GM12878 (cell line): ENCODE measurements at regions not wholly inside any gene's neighbourhood (a gene's known extent, or its start where the extent isn't known, plus 50 kb on each side); places are given as distances from the start of the nearest gene placed in this dataset.

Experiments used
- ATAC-seq: fragments of 200-7000 bp; cut with Tn5 transposase; 3 replicates; pipeline ENCODE4 v1.9.1; 2020; ENCODE audit warnings: mild to moderate bottlenecking, moderate library complexity
- BruUV-seq: library from RNA; stranded (reverse); fragments of 400-500 nt; replicated peaks from 2 replicates; lab custom pipeline; 2021; lab: Mats Ljungman, UMichigan
- CTCF ChIA-PET: fragments of 300-600 bp; sonication (Branson Sonifier 250); formaldehyde crosslinking; extraction: SDS; loops from one replicate; lab custom pipeline; 2021; ENCODE audit warnings: inconsistent platforms; lab: Yijun Ruan, JAX
- POLR2A ChIA-PET: fragments of 350-600 bp; formaldehyde crosslinking; extraction: SDS; loops from one replicate; lab custom pipeline; 2021; ENCODE audit warnings: inconsistent platforms; lab: Charles Lee
- RAD21 ChIA-PET: fragments of 300-600 bp; sonication (Branson Sonifier 250); formaldehyde crosslinking; loops from one replicate; lab custom pipeline; 2023; ENCODE audit warnings: antibody characterized with exemption; ENCODE audit not compliant: unreplicated experiment; lab: Charles Lee
- SMC1A ChIA-PET: fragments of 300-600 bp; sonication (Branson Sonifier 250); formaldehyde crosslinking; loops from one replicate; lab custom pipeline; 2023; ENCODE audit not compliant: unreplicated experiment, uncharacterized antibody; lab: Charles Lee
- DNase-seq: peaks from one replicate; pipeline ENCODE4 v3.0.0-alpha.2; 2011; ENCODE audit warnings: low read depth, low spot score
- FAIRE-seq: peaks from 3 replicates; lab custom pipeline; 2011; peaks lifted over from hg19 to GRCh38; lab: Jason Lieb, UNC
- H2AFZ ChIP-seq: 2 replicates; pipeline ENCODE4 v1.6.0; 2011; ENCODE audit warnings: low read depth, low read length, control low read depth; ENCODE audit not compliant: control insufficient read depth
- H3K27ac ChIP-seq: 2 replicates; pipeline ENCODE4 v1.5.1; 2011; ENCODE audit warnings: control low read depth; ENCODE audit not compliant: control insufficient read depth, insufficient read depth
- H3K27me3 ChIP-seq, 2 experiments: replicated peaks in 1 of 2; 2 replicates each; pipeline versions ENCODE4 v1.6.0 to v1.6.1; 2011; ENCODE audit warnings: low read length in 1 of 2; ENCODE audit not compliant: control insufficient read depth in 2 of 2, insufficient read depth in 2 of 2
- H3K36me3 ChIP-seq, 2 experiments: 2 replicates each; pipeline ENCODE4 v1.5.1; 2011; ENCODE audit warnings: low read length in 1 of 2; ENCODE audit not compliant: control insufficient read depth in 2 of 2, insufficient read depth in 2 of 2
- H3K4me1 ChIP-seq: 2 replicates; pipeline ENCODE4 v1.6.1; 2011; ENCODE audit warnings: mild to moderate bottlenecking, low read length, moderate library complexity, mixed read lengths; ENCODE audit not compliant: control insufficient read depth, insufficient read depth
- H3K4me2 ChIP-seq: 2 replicates; pipeline ENCODE4 v1.6.0; 2011; ENCODE audit warnings: control low read depth; ENCODE audit not compliant: control insufficient read depth, insufficient read depth
- H3K4me3 ChIP-seq: fragments of 200-600 bp; sonication (generic); 2 replicates; pipeline ENCODE4 v1.5.1; 2016
- H3K79me2 ChIP-seq: 2 replicates; pipeline ENCODE4 v1.6.0; 2011; ENCODE audit warnings: low read length; ENCODE audit not compliant: control insufficient read depth, insufficient read depth
- H3K9ac ChIP-seq: 2 replicates; pipeline ENCODE4 v1.8.0; 2011; ENCODE audit warnings: low read length, control low read depth, mixed read lengths; ENCODE audit not compliant: control insufficient read depth, insufficient read depth
- H3K9me3 ChIP-seq: replicated peaks from 3 replicates; pipeline ENCODE4 v1.5.1; 2011; ENCODE audit warnings: mild to moderate bottlenecking, low read length; ENCODE audit not compliant: control insufficient read depth, insufficient read depth
- H4K20me1 ChIP-seq: 2 replicates; pipeline ENCODE4 v1.6.0; 2011; ENCODE audit not compliant: control insufficient read depth, insufficient read depth
- BCL3 ChIP-seq: IDR thresholded peaks from 2 replicates; pipeline ENCODE4 v1.6.1; 2011; ENCODE audit warnings: borderline replicate concordance, low read depth, mild to moderate bottlenecking, moderate library complexity, low read length; ENCODE audit not compliant: insufficient read depth, poor library complexity, severe bottlenecking
- DPF2 ChIP-seq: fragments of 450-650 bp; IDR thresholded peaks from 2 replicates; pipeline ENCODE4 v1.6.1; 2017; ENCODE audit warnings: mild to moderate bottlenecking
- EED ChIP-seq: sonication (generic); IDR thresholded peaks from 2 replicates; pipeline ENCODE4 v1.6.1; 2016; ENCODE audit warnings: antibody characterized with exemption, low read depth
- HCFC1 ChIP-seq: fragments of 150-350 bp; IDR thresholded peaks from 2 replicates; pipeline ENCODE4 v1.6.1; 2014; ENCODE audit warnings: low read length
- MYB ChIP-seq: fragments of 150-350 bp; IDR thresholded peaks from 2 replicates; pipeline ENCODE4 v1.6.1; 2014; ENCODE audit warnings: mild to moderate bottlenecking, low read depth, low read length, borderline replicate concordance
- NFIC ChIP-seq: IDR thresholded peaks from 2 replicates; pipeline ENCODE4 v1.6.1; 2012; ENCODE audit warnings: low read depth, mild to moderate bottlenecking, inconsistent platforms, low read length, moderate library complexity
- POLR2A ChIP-seq: IDR thresholded peaks from 2 replicates; pipeline ENCODE4 v1.6.1; 2011; ENCODE audit warnings: low read depth, mild to moderate bottlenecking, low read length
- POLR2AphosphoS5 ChIP-seq: IDR thresholded peaks from 2 replicates; pipeline ENCODE4 v1.6.1; 2011; ENCODE audit warnings: mild to moderate bottlenecking, low read length, inconsistent platforms
- PRDM15 ChIP-seq: fragments of 450-650 bp; formaldehyde crosslinking; IDR thresholded peaks from 2 replicates; pipeline ENCODE4 v1.4.0; 2020; ENCODE audit warnings: mild to moderate bottlenecking, moderate library complexity
- RCOR1 ChIP-seq: conservative IDR thresholded peaks from 2 replicates; pipeline ENCODE4 v1.6.1; 2012; ENCODE audit warnings: low read depth, low read length, improper control_type of control experiment
- SIN3A ChIP-seq: IDR thresholded peaks from 2 replicates; pipeline ENCODE4 v1.6.1; 2012; ENCODE audit warnings: low read depth, low read length, improper control_type of control experiment
- SUZ12 ChIP-seq: fragments of 200-600 bp; sonication (generic); IDR thresholded peaks from one replicate; pipeline ENCODE4 v1.6.1; 2018; ENCODE audit warnings: antibody characterized with exemption, mild to moderate bottlenecking; ENCODE audit not compliant: unreplicated experiment
- TBL1XR1 ChIP-seq: IDR thresholded peaks from 2 replicates; pipeline ENCODE4 v1.6.1; 2012; ENCODE audit warnings: low read depth, low read length, improper control_type of control experiment
- ZNF274 ChIP-seq: IDR thresholded peaks from one replicate; pipeline ENCODE4 v1.8.0; 2011; ENCODE audit not compliant: insufficient read length, insufficient read depth
- ZNF622 ChIP-seq: fragments of 450-650 bp; IDR thresholded peaks from 2 replicates; pipeline ENCODE4 v1.6.1; 2017; ENCODE audit warnings: mild to moderate bottlenecking, inconsistent platforms
- WGBS: methylation state at CpG from one replicate; pipeline ENCODE4 v1.1.6; 2016; ENCODE audit warnings: low lambda C conversion rate; ENCODE audit not compliant: insufficient replicate concordance, insufficient coverage; ENCODE audit errors: missing lambda C conversion rate; 5-methylcytosine and 5-hydroxymethylcytosine counted together
- in situ Hi-C: fragments of 300-500 bp; cut with MboI; formaldehyde crosslinking; loops from 9 replicates; pipeline ENCODE4 v1.14.3; 2018; ENCODE audit warnings: mixed read lengths
- intact Hi-C: fragments of 100-400 bp; cut with micrococcal nuclease; formaldehyde crosslinking; loops from one replicate; pipeline ENCODE4 v1.14.2; 2022; ENCODE audit not compliant: unreplicated experiment

- intact Hi-C loops: no loop called here
- no peak overlapping the region for H3K4me2 ChIP-seq
- BruUV-seq: no TSS peak
- H3K79me2 ChIP-seq: no peaks in the 10 kb centered on the region
- TF ChIP-seq NFIC: no peak
- TF ChIP-seq TBL1XR1: no peak
- no peak for TF ChIP-seq MYB
- no peak for TF ChIP-seq EED
- TF ChIP-seq, all 136 proteins: peak for 0
- no peak for ATAC-seq
- H3K27ac ChIP-seq: no peak overlapping the region
- WGBS: 2% methylated on average over 4 of the region's 4 CpGs
- ChIA-PET CTCF (no interaction called here), RAD21 (no interaction called here), POLR2A (no interaction called here), SMC1A (no interaction called here)
- FAIRE-seq: no peak
- no peak for DNase-seq
- no peaks in the 10 kb centered on the region; the same call in 1 of the 3 replicates for H3K9me3 ChIP-seq
- no peaks in the 10 kb centered on the region for H3K36me3 ChIP-seq
- in situ Hi-C loops: no loop called here
- H3K4me1 ChIP-seq: no peaks in the 10 kb centered on the region
- H3K9ac ChIP-seq: no peak overlapping the region
- H3K27me3 ChIP-seq: no peaks in the 10 kb centered on the region
- no peaks in the 10 kb centered on the region for H4K20me1 ChIP-seq
- no peak overlapping the region for H2AFZ ChIP-seq
- no peak overlapping the region for H3K4me3 ChIP-seq
Observed at GRCh38 chr2:172198361-172198760, 95.7 kb upstream of the DLX2 start.

GRCh38 chr2:172198908-172199307, 96.2 kb upstream of the DLX2 start:
- no peak for DNase-seq
- no peak overlapping the region for H2AFZ ChIP-seq
- TF ChIP-seq SUZ12 (no peak), ZNF274 (no peak), BCL3 (no peak), SIN3A (no peak), DPF2 (no peak), POLR2AphosphoS5 (no peak), POLR2A (no peak), RCOR1 (no peak), HCFC1 (no peak), ZNF622 (no peak), PRDM15 (CRISPR knock-in tag) (no peak)

More at GRCh38 chr2:172198908-172199307, 96.2 kb upstream of the DLX2 start:
- no peaks in the 10 kb centered on the region for H3K27me3 ChIP-seq
- RAD21 ChIA-PET: no interaction called here
- in situ Hi-C loops (no loop called here), intact Hi-C loops (no loop called here)
- no peaks in the 10 kb centered on the region for H4K20me1 ChIP-seq
- no peak overlapping the region for H3K9ac ChIP-seq
- FAIRE-seq (no peak), ATAC-seq (no peak)
- CTCF ChIA-PET: interaction anchor here (0.8 kb wide), 1 partner anchor 294 kb away, joined by 3 read pairs; no protein-coding TSS in a partner anchor
- no peaks in the 10 kb centered on the region; the same call in 2 of the 3 replicates for H3K9me3 ChIP-seq
- H3K4me3 ChIP-seq: no peak overlapping the region
- SMC1A ChIA-PET: no interaction called here
- no peaks in the 10 kb centered on the region for H3K36me3 ChIP-seq
- no peaks in the 10 kb centered on the region for H3K79me2 ChIP-seq
- no peak overlapping the region for H3K4me2 ChIP-seq
- POLR2A ChIA-PET: no interaction called here
- BruUV-seq: no TSS peak
- H3K27ac ChIP-seq: no peak overlapping the region
- WGBS: 0% methylated on average over 1 of the region's 1 CpG
- no peaks in the 10 kb centered on the region for H3K4me1 ChIP-seq
